Endodermal cell (in vitro differentiated cells): ENCODE measurements at regions not wholly inside any gene's neighbourhood (a gene's known extent, or its start where the extent isn't known, plus 50 kb on each side); places are given as distances from the start of the nearest gene placed in this dataset.

Experiments
- DNase-seq: peaks from one replicate; pipeline ENCODE4 v3.0.0-alpha.2; 2017
- H3K27ac ChIP-seq: 2 replicates; pipeline ENCODE4 v1.5.1; 2013; ENCODE audit warnings: mild to moderate bottlenecking, low read depth, low read length, moderate library complexity
- H3K27me3 ChIP-seq: 2 replicates; pipeline ENCODE4 v1.6.1; 2013; ENCODE audit warnings: mild to moderate bottlenecking, low read length, moderate library complexity; ENCODE audit not compliant: insufficient read depth, control insufficient read depth, poor library complexity, severe bottlenecking
- H3K36me3 ChIP-seq: 2 replicates; pipeline ENCODE4 v1.7.0; 2013; ENCODE audit warnings: mild to moderate bottlenecking, low read length, moderate library complexity; ENCODE audit not compliant: control insufficient read depth, insufficient read depth
- H3K4me1 ChIP-seq: one replicate; pipeline ENCODE4 v1.7.0; 2013; ENCODE audit warnings: low read length; ENCODE audit not compliant: control insufficient read depth, insufficient read depth
- H3K4me3 ChIP-seq: 2 replicates; pipeline ENCODE4 v1.5.1; 2013; ENCODE audit warnings: mild to moderate bottlenecking, low read length, moderate library complexity
- H3K9ac ChIP-seq: 2 replicates; pipeline ENCODE4 v1.6.1; 2013; ENCODE audit warnings: mild to moderate bottlenecking, low read length, moderate library complexity; ENCODE audit not compliant: poor library complexity, severe bottlenecking; ENCODE audit errors: extremely low read depth
- H3K9me3 ChIP-seq: 2 replicates; pipeline ENCODE4 v1.6.1; 2013; ENCODE audit warnings: mild to moderate bottlenecking, low read length, moderate library complexity; ENCODE audit not compliant: control insufficient read depth
- H3K27ac Mint-ChIP-seq: 2 replicates; pipeline ENCODE4 v1.8.0; 2020; ENCODE audit warnings: mixed read lengths
- H3K27me3 Mint-ChIP-seq: 2 replicates; pipeline ENCODE4 v1.8.0; 2021; ENCODE audit warnings: mild to moderate bottlenecking, mixed read lengths; ENCODE audit not compliant: insufficient read depth
- H3K36me3 Mint-ChIP-seq: 2 replicates; pipeline ENCODE4 v1.8.0; 2020; ENCODE audit warnings: low read depth, mixed read lengths
- H3K4me1 Mint-ChIP-seq: 2 replicates; pipeline ENCODE4 v1.8.0; 2020; ENCODE audit warnings: mixed read lengths
- H3K4me3 Mint-ChIP-seq: 2 replicates; pipeline ENCODE4 v1.8.0; 2020; ENCODE audit warnings: mild to moderate bottlenecking, moderate library complexity, mixed read lengths
- H3K9me3 Mint-ChIP-seq: 2 replicates; pipeline ENCODE4 v1.8.0; 2020; ENCODE audit warnings: mild to moderate bottlenecking, mixed read lengths
- WGBS, 2 experiments: methylation state at CpG; one replicate each; pipeline versions ENCODE4 v1.1.5 to v1.1.7; 2013; ENCODE audit warnings: missing lambda C conversion rate in 2 of 2, mixed read lengths in 1 of 2; ENCODE audit not compliant: insufficient coverage in 1 of 2, insufficient read length in 1 of 2; 5-methylcytosine and 5-hydroxymethylcytosine counted together
- TF ChIP-seq, protein P1 (sequence below): fragments of 200-600 bp; sonication (generic); conservative IDR thresholded peaks from 2 replicates; pipeline ENCODE4 v1.5.0; 2021; ENCODE audit warnings: antibody characterized with exemption, mild to moderate bottlenecking

DNA sequence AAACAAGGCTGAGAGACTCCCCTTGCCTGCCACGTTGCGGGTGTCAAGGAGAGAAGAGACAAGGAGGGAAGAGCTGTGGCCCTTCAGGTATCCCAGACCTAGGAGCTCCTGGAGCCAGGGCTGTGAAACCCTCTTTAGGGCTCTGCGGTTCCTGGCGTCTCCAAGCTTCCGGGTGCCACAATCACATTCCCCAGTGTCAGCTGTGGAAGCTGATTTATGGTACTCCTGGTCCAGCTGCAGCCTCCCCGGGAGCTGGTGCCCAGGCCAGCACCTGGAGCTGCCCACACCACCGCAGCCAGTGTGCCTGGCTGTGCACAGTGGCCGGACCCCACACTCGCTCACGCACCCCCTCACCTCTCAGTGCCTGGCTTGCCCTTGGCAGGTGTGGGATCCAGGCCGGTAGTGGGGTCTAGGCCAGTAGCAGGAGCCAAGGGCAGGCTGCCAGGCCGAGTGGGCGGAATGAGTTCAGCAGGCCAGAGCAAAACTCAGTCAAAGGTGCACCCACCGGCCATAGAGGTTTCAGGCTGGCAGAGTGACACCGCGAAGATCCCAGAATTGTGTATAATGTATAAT is 58.9 kb upstream of the L3MBTL3 start:
- H3K4me3 Mint-ChIP-seq = no peak overlapping the region
- H3K4me1 Mint-ChIP-seq = no peaks in the 10 kb centered on the region
- Histone ChIP-seq H3K4me1 (no peaks in the 10 kb centered on the region), H3K9ac (no peak overlapping the region), H3K27ac (no peak overlapping the region), H3K27me3 (no peaks in the 10 kb centered on the region), H3K9me3 (peaks cover 2% of the 10 kb centered on the region), H3K36me3 (no peaks in the 10 kb centered on the region), H3K4me3 (no peak overlapping the region)
- no peak for DNase-seq
- H3K27me3 Mint-ChIP-seq = no peaks in the 10 kb centered on the region
- TF ChIP-seq, protein P1, sequence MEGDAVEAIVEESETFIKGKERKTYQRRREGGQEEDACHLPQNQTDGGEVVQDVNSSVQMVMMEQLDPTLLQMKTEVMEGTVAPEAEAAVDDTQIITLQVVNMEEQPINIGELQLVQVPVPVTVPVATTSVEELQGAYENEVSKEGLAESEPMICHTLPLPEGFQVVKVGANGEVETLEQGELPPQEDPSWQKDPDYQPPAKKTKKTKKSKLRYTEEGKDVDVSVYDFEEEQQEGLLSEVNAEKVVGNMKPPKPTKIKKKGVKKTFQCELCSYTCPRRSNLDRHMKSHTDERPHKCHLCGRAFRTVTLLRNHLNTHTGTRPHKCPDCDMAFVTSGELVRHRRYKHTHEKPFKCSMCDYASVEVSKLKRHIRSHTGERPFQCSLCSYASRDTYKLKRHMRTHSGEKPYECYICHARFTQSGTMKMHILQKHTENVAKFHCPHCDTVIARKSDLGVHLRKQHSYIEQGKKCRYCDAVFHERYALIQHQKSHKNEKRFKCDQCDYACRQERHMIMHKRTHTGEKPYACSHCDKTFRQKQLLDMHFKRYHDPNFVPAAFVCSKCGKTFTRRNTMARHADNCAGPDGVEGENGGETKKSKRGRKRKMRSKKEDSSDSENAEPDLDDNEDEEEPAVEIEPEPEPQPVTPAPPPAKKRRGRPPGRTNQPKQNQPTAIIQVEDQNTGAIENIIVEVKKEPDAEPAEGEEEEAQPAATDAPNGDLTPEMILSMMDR = no peak
- H3K27ac Mint-ChIP-seq = no peak overlapping the region
- no peaks in the 10 kb centered on the region for H3K36me3 Mint-ChIP-seq
- H3K9me3 Mint-ChIP-seq = peaks cover 4% of the 10 kb centered on the region
- WGBS, 2 experiments = 89 to 95% methylated on average over 2 to 15 of the region's 16 CpGs

DNA sequence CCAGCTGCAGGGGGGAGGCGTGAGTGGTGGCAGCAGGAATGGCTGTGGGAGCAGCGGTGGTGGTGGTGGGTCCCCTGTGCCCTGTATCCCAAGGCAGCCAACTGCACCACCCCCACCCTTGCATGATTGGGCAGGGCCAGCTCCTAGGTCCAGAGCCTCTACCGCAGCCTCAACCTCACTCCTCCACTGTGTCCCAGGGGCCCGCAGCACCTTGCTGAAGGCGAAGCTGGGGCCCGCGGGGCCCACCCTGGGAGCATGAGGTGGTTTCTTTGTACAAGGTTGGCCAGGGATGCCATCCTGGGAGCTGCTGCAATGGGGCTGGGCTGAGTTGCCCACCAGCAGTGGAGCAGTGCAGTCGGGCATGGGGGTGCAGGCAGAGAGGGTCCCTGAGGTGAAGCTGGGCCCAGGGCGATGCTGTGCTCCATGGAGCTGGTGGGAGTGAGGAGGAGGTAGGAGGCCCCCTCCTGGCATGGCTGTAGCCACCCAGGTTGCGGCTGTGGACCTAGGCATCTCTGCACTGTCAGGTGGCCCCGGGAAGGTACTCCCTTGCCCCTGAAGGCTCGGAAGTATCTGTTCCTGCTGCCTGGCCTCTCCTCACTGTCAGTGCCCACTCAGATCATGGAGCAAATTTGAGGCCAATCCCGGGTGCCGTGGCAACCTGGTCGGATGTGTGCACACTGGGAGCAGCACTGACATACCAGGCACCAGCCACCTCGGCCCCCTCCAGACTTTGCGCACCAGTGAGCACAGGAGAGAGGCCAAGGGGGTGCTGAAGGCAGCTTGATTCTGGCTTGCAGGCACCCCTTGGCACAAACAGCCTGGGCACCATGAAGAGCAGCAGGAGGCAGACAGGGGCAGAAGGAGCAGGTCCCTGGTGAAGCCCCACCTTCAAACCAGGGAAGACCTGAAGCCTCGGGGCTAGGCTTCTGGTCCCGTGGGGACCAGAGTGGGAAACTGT is 60.2 kb upstream of the L3MBTL3 start:
- no peaks in the 10 kb centered on the region for H3K27me3 Mint-ChIP-seq

DNA sequence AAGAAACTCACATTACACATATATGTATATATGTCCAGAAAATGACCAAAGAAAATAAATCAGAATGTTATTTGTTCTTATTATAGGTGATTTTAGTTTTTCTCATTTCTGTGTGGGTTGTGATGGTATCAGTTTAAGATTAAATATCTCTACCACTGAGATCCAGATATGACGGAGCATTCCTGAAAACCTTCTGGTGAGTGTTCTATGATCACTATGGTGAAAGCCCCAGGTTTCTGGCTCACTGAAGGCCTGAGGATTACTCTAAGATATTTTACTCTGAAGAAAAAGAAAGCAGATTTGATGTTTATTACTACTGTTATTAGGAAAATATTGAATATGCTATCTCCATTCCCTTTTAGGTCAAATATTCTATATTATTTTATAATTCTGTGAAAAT is 62.8 kb upstream of the L3MBTL3 start:
- 88% methylated on average over 1 of the region's 1 CpG; no CpG with 5 or more reads in 1 of the 2 experiments for WGBS, 2 experiments
- TF ChIP-seq, protein P1 = no peak
- Histone ChIP-seq H3K36me3 (no peaks in the 10 kb centered on the region), H3K9ac (no peak overlapping the region), H3K9me3 (no peaks in the 10 kb centered on the region), H3K27ac (no peak overlapping the region), H3K4me3 (no peak overlapping the region), H3K27me3 (no peaks in the 10 kb centered on the region), H3K4me1 (no peaks in the 10 kb centered on the region)
- H3K4me3 Mint-ChIP-seq = no peak overlapping the region
- H3K9me3 Mint-ChIP-seq = no peaks in the 10 kb centered on the region
- H3K27ac Mint-ChIP-seq = no peak overlapping the region
- DNase-seq = no peak
- H3K4me1 Mint-ChIP-seq = no peaks in the 10 kb centered on the region
- H3K27me3 Mint-ChIP-seq = no peaks in the 10 kb centered on the region
- H3K36me3 Mint-ChIP-seq = no peaks in the 10 kb centered on the region

More for the DNA sequence above, 60.2 kb upstream of the L3MBTL3 start:
- Histone ChIP-seq H3K4me1 (no peaks in the 10 kb centered on the region), H3K27ac (no peak overlapping the region), H3K27me3 (no peaks in the 10 kb centered on the region), H3K9me3 (no peaks in the 10 kb centered on the region), H3K36me3 (no peaks in the 10 kb centered on the region), H3K9ac (no peak overlapping the region), H3K4me3 (no peak overlapping the region)
- Mint-ChIP-seq H3K4me3 (no peak overlapping the region), H3K9me3 (no peaks in the 10 kb centered on the region), H3K4me1 (no peaks in the 10 kb centered on the region), H3K36me3 (no peaks in the 10 kb centered on the region), H3K27ac (no peak overlapping the region)
- TF ChIP-seq, protein P1 = no peak
- DNase-seq = no peak
- 93 to 96% methylated on average over 9 to 18 of the region's 19 CpGs for WGBS, 2 experiments
